Neural crest cell (in vitro differentiated cells): ENCODE measurements at regions not wholly inside any gene's neighbourhood (a gene's known extent, or its start where the extent isn't known, plus 50 kb on each side); places are given as distances from the start of the nearest gene placed in this dataset.

ENCODE experiments used
- DNase-seq: peaks from one replicate; pipeline ENCODE4 v3.0.0; 2021; ENCODE audit warnings: low read depth, mixed read lengths, low spot score
- H3K27ac Mint-ChIP-seq: one replicate; pipeline ENCODE4 v1.8.0; 2021; ENCODE audit warnings: mild to moderate bottlenecking, mixed read lengths; ENCODE audit not compliant: unreplicated experiment
- H3K27me3 Mint-ChIP-seq: 2 replicates; pipeline ENCODE4 v1.8.0; 2021; ENCODE audit warnings: low read depth, mild to moderate bottlenecking, mixed read lengths
- H3K36me3 Mint-ChIP-seq: 2 replicates; pipeline ENCODE4 v1.8.0; 2021; ENCODE audit warnings: low read depth, mild to moderate bottlenecking, mixed read lengths
- H3K4me1 Mint-ChIP-seq: 2 replicates; pipeline ENCODE4 v1.8.0; 2021; ENCODE audit warnings: mixed read lengths
- H3K4me3 Mint-ChIP-seq: one replicate; pipeline ENCODE4 v1.8.0; 2021; ENCODE audit warnings: mild to moderate bottlenecking, mixed read lengths
- H3K9me3 Mint-ChIP-seq: 2 replicates; pipeline ENCODE4 v1.8.0; 2021; ENCODE audit warnings: mixed read lengths
- TF ChIP-seq, protein P1 (sequence below): fragments of 200-600 bp; sonication (generic); conservative IDR thresholded peaks from 2 replicates; pipeline ENCODE4 v1.5.0; 2021; ENCODE audit warnings: antibody characterized with exemption, mild to moderate bottlenecking

DNA sequence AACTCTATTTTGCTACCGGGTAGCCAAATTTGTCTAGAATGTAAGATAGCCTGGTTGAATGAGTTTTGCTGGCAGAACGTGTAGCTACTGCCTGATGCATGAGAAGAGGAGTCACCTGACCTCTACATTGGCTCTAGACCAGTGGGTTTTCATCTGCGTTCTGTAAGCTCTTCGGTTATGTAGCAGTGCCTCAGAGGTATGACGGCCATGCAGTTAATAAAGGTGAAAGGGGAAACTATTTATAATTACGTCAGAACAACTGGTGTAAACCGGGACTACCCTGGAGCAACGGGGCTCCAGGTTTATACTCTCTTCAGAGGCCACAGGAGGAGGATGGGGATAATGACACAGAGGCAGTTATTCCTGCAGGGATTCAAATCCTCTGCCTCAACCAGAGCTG, 173.4 kb upstream of the KITLG start:
- H3K36me3 Mint-ChIP-seq = no peaks in the 10 kb centered on the region
- H3K4me3 Mint-ChIP-seq = no peak overlapping the region
- no peaks in the 10 kb centered on the region for H3K9me3 Mint-ChIP-seq
- TF ChIP-seq, protein P1, sequence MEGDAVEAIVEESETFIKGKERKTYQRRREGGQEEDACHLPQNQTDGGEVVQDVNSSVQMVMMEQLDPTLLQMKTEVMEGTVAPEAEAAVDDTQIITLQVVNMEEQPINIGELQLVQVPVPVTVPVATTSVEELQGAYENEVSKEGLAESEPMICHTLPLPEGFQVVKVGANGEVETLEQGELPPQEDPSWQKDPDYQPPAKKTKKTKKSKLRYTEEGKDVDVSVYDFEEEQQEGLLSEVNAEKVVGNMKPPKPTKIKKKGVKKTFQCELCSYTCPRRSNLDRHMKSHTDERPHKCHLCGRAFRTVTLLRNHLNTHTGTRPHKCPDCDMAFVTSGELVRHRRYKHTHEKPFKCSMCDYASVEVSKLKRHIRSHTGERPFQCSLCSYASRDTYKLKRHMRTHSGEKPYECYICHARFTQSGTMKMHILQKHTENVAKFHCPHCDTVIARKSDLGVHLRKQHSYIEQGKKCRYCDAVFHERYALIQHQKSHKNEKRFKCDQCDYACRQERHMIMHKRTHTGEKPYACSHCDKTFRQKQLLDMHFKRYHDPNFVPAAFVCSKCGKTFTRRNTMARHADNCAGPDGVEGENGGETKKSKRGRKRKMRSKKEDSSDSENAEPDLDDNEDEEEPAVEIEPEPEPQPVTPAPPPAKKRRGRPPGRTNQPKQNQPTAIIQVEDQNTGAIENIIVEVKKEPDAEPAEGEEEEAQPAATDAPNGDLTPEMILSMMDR = no peak
- DNase-seq = no peak
- H3K4me1 Mint-ChIP-seq = no peaks in the 10 kb centered on the region
- no peak overlapping the region for H3K27ac Mint-ChIP-seq
- no peaks in the 10 kb centered on the region for H3K27me3 Mint-ChIP-seq

DNA sequence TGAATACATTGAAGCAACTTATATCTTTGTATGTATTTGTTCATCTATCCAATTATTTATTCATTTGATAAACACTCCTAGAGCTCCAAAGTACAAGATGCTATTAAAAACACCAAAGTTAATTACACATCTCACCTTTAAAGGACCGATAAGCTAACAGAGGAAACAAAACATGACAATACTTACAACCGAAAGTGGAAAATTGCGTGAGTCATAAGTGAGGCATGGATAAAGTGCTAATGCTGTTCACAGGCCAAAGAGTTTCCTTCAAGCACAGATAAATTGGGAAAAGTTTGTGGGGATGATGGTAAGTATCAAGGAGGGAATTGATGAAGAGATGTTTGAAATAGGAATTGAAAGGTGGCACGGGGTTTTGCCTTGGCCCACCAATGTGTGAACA, 172.8 kb upstream of the KITLG start:
- no peaks in the 10 kb centered on the region for H3K9me3 Mint-ChIP-seq
- no peak overlapping the region for H3K27ac Mint-ChIP-seq
- no peaks in the 10 kb centered on the region for H3K36me3 Mint-ChIP-seq
- no peaks in the 10 kb centered on the region for H3K4me1 Mint-ChIP-seq
- no peak overlapping the region for H3K4me3 Mint-ChIP-seq
- TF ChIP-seq, protein P1 = no peak
- no peak for DNase-seq
- H3K27me3 Mint-ChIP-seq = no peaks in the 10 kb centered on the region

DNA sequence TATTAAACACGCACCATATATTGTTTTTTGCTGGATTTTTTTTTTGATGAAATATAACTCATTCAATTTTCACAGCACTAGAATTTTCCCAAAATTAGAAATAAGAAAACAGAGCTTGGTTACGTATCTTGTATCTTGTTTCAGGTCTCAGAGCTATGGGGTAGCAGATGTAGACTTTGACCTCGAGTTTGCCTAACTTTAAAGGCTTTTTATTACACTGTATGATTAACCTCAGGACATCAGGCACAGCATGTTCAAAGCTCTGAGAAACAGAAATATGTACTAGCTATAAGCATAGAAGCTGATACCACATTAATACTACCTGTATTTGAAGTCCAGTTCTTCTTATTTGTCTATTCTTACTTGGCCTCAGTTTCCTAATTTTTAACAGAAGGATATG, 171.9 kb upstream of the KITLG start:
- DNase-seq = no peak
- Mint-ChIP-seq H3K27me3 (no peaks in the 10 kb centered on the region), H3K4me3 (no peak overlapping the region), H3K9me3 (no peaks in the 10 kb centered on the region), H3K27ac (no peak overlapping the region), H3K36me3 (no peaks in the 10 kb centered on the region), H3K4me1 (peaks cover 3% of the 10 kb centered on the region)
- TF ChIP-seq, protein P1 = no peak

DNA sequence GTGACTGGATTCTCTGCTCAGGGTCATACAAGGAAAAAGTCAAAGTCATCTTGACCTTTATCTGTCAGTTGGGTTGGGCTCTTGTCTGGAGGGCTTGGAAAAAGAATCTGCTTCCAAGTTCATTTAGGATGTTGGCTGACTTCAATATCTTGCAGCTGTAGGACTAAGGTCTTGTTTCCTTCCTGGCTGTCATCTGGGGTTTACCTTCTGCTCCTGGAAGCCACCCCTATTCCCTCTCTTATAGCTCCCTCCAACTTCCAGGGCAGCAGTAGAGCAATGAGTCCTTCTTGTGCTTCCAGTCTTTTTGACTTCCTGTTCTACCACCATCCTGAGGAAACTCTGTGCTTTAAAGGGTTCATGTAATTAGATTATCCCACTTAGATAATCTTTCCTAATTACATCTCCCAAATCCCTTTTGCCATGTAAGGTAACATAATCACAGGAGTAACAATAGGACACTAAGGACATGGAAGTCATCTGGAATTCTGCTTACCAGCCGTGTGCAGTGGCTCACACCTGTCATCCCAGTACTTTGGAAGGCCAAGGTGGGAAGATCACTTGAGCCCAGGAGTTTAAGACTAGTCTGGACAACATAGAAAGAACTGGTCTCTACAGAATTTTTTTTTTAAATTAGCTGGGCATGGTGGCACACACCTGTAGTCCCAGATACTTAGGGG, 170.7 kb upstream of the KITLG start:
- TF ChIP-seq, protein P1 = no peak
- Mint-ChIP-seq H3K4me3 (no peak overlapping the region), H3K27me3 (no peaks in the 10 kb centered on the region), H3K9me3 (no peaks in the 10 kb centered on the region), H3K4me1 (peaks cover 8% of the 10 kb centered on the region), H3K27ac (no peak overlapping the region), H3K36me3 (no peaks in the 10 kb centered on the region)
- no peak for DNase-seq

DNA sequence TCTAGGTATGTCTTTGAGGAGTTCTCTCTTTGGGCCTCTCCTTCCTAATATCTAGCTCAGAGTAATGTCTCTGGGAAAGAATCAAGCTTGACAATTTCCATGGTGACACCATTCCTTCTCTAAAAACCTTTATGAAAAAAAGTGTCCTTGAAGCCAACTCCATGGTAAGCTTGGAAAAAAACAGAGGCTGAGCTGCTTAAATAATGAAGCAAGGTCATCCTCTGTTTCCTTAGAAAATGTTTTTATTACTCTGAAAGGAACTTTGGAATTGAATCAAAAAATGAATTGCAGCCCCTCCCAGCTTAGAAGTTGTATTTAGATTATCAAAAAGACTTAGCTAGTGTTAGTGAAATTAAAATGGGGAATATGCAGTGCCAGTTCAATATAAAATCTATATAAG, 166.1 kb upstream of the KITLG start:
- Mint-ChIP-seq H3K27ac (no peak overlapping the region), H3K9me3 (no peaks in the 10 kb centered on the region), H3K27me3 (no peaks in the 10 kb centered on the region), H3K4me3 (no peak overlapping the region), H3K36me3 (no peaks in the 10 kb centered on the region), H3K4me1 (peaks cover 14% of the 10 kb centered on the region)
- DNase-seq = no peak
- TF ChIP-seq, protein P1 = no peak
